HG02759 (cell line): ENCODE measurements at regions not wholly inside any gene's neighbourhood (a gene's known extent, or its start where the extent isn't known, plus 50 kb on each side); places are given as distances from the start of the nearest gene placed in this dataset.
"Not testable (repeated sequence)": the region's sequence is repeated elsewhere in the genome, so short reads cannot be mapped to it uniquely, and the experiment has no call there.

Experiments
- ATAC-seq: cut with Tn5 transposase; IDR thresholded peaks from one replicate; pipeline ENCODE4 v1.9.1; 2021; ENCODE audit warnings: mild to moderate bottlenecking, moderate library complexity; ENCODE audit not compliant: unreplicated experiment

DNA sequence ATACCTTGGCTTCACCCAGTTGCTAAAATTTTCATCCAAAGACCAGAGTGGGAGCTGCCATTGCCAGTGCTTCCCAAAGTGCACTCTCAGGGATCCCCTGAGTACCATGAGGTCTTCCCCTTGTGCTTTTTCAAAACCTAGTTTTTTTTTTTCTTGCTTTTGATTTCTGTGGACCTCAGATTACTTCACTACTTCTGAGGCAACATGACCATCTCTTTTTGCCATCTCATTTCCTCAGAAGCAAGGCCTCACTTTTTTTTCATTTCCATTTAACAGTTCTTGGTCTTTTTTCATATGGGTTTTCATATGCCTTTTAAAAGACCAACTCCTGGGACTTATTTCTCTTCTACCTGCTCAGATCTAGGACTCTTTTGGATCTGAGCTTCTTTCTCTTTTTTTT is 64.1 kb upstream of the MMS22L start:
- no peak for ATAC-seq

GRCh38 chr6:97361286-97361685 is 78.3 kb upstream of the MMS22L start:
- no peak for ATAC-seq

DNA sequence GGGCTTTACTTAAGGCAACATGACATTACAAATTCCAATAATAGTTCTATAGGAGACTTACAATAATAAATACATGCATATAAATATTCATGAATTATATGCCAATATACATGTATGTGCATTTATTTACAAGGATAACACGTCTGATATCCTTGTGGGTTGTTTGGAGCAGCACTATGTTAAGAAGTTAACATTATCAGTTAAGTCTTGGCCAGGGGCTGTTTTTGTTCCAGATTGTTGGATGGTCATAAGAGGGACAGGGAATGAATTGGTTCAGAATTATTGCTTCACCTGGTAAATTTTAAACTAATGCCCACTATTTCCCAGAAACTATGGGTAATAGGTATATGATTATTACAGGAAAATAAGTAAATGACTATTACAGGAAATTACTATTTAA is 81.3 kb upstream of the MMS22L start:
- ATAC-seq = no peak

GRCh38 chr6:97382071-97382470 is 99.1 kb upstream of the MMS22L start:
- not testable (repeated sequence) for ATAC-seq

DNA sequence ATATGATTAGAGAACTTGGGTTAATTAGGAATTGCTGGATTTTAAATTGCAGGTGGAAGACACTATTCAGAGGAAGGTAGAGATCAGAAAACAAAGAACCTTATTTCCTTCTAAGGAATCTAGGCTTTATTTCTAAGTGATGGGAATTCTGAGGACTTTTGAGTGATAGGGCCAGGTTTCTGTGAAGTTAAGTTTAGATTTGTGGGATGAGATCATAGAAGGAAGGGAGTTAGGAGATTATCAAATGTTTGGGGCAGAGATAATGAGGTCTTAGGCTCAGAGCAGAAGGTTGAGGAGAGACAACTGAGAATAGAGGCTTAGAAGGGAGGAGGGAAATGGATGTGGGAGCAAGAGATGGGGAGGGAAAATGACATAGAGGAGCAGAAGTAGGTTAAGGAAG is 109.7 kb upstream of the MMS22L start:
- no peak for ATAC-seq

- ATAC-seq = peak; percentile 79
Observed at GRCh38 chr6:97394160-97394748, 111.2 kb upstream of the MMS22L start.

DNA sequence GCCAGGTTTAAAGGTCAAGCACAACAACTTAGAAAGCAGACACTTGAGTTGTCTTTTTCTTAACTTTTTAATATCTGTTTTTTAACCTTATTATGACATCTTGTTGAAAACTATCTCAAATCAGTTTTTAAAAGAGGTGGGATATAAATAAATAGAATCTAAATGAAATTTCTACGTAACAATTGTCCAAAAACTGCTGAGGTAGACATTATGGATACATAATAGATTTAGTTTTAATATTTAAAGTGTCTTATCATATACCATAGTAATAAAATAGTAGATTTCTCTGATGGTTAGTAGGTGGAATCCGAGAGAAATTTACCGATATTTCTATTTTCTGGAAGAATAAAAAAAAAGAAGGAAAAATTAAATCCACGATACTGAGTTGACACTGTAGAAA is 113.9 kb upstream of the MMS22L start:
- ATAC-seq = no peak

- no peak for ATAC-seq
Observed at GRCh38 chr6:97399208-97399607, 116.2 kb upstream of the MMS22L start.

DNA sequence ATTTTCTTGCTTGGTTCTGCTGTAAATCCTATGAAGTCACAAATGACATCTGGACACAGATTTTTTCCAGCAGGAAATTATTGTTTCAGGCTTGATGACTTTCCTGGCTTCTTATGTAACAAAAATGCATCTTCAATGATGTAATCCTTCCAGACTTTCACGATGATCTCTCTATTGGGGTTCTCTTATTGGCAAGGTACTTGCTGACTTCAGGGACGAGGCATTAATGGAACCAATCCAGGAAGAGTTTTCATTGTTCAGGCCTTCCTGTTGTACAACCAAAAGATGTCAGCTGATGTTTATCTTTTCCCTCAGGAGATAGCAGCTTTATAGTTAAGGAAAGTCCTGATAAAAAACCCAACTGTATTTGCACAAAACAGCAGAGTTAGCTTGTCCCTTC is 118.5 kb upstream of the MMS22L start:
- ATAC-seq = no peak

- ATAC-seq = no peak
Observed at GRCh38 chr6:97405818-97406409, 122.9 kb upstream of the MMS22L start.

- ATAC-seq = no peak
Observed at GRCh38 chr6:97406633-97407032, 123.6 kb upstream of the MMS22L start.

DNA sequence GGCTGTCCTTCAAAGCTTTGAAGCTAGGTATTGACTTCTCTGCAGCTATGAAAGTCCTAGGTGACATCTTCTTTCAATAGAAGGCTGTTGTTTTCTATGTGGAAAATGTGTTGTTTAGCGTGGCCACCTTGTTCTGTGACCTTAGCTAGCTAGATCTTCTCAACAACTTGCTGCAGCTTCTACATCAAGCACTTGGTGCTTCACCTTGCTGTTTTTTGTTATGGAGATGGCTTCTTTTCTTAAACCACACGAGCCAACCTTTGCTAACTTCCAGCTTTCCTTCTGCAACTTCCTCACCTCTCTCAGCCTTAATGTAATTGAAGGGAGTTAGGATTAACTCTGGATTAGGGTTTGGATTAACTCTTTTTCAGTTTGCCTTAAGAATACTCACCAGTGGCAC is 128.6 kb upstream of the MMS22L start:
- no peak for ATAC-seq

DNA sequence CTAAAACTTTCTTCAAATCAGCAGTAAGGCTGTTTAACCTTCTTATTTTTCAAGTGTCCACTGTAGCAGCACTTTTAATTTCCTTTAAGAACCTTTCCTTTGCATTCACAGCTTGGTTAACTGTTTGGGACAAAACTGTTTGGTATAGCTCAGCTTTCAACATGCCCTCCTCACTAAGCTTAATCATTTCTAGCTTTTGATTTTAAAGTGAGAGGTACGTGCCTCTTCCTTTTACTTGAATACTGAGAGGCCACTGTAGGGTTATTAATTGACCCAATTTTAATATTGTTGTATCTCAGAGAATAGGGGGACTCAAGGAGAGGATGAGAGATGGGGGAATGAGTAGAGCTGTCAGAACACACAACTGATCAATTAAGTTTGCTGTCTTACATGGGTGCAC is 129.5 kb upstream of the MMS22L start:
- ATAC-seq = no peak

- ATAC-seq = no peak
Observed at GRCh38 chr6:97422171-97422570, 139.2 kb upstream of the MMS22L start.

DNA sequence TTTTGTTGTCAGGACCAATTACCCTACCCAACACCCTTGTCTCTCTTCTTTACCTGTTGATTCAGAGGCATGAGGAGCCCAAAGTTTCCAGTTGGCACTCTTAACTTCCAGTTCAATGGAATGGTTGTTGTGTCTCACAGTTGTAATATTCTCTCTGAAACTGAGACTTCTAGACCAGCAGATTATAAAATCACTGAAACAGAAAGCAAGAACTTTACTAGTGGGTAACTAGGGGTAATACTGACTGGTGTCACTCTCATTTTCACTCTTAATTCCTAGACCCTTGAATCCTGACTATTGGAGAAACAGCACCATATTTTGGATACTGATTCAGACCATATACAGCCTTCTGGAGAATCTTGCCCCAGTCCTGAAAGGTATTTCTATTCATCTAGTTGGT is 140.2 kb upstream of the MMS22L start:
- peak; percentile 39 for ATAC-seq

GRCh38 chr6:97427648-97428047 is 144.6 kb upstream of the MMS22L start:
- ATAC-seq = peak; percentile 78

DNA sequence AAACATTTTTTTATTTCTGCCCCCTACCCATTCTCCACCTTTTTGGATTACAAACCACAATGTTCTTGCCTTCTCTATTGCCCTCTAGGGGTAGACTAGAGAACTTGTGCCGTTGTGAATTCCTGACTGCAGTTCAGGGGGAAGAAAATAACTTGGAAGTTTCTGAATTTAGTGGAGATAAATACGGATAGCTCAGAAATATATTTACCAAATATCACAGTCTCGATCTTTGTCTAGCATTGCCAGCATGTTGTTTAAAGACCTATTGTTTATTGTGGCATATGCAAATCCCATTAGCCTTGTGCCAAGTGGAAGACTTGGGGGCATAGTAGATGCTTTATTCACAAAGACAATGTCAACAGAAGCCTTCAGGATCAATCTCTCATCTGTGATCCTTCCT is 154.1 kb upstream of the MMS22L start:
- peak; percentile 77 for ATAC-seq

- ATAC-seq = peak; percentile 51
Observed at GRCh38 chr6:97438011-97438671, 155.1 kb upstream of the MMS22L start.

- no peak for ATAC-seq
Observed at GRCh38 chr6:97440590-97441176, 157.7 kb upstream of the MMS22L start.

GRCh38 chr6:97443408-97444080 is 160.5 kb upstream of the MMS22L start:
- ATAC-seq = no peak

GRCh38 chr6:97445407-97445806 is 162.4 kb upstream of the MMS22L start:
- ATAC-seq = no peak
